Stimulated activated CD4-positive, alpha-beta T cell treated with anti-CD3 and anti-CD28 coated beads, Interleukin-15, amount 100 ng/mL, for 24 hours (primary cell): ENCODE measurements at regions not wholly inside any gene's neighbourhood (a gene's known extent, or its start where the extent isn't known, plus 50 kb on each side); places are given as distances from the start of the nearest gene placed in this dataset.

Experiments used
- DNase-seq: peaks from one replicate; pipeline ENCODE4 v3.0.0-alpha.2; 2020

- no peak for DNase-seq
These were observed 276.7 kb upstream of the LRIG3 start for GRCh38 chr12:59196989-59197388.

GRCh38 chr12:59194794-59195193 is 274.5 kb upstream of the LRIG3 start:
- DNase-seq, result no peak

- DNase-seq, result no peak
These were observed 273.3 kb upstream of the LRIG3 start for GRCh38 chr12:59193476-59194050.

- DNase-seq, result no peak
These were observed 271.1 kb upstream of the LRIG3 start for GRCh38 chr12:59191372-59191771.

- DNase-seq, result no peak
These were observed 266.1 kb upstream of the LRIG3 start for GRCh38 chr12:59186451-59186850.

GRCh38 chr12:59185295-59185694 is 265.0 kb upstream of the LRIG3 start:
- no peak for DNase-seq

- DNase-seq, result no peak
These were observed 262.6 kb upstream of the LRIG3 start for GRCh38 chr12:59182658-59183455.

GRCh38 chr12:59182191-59182590 is 261.9 kb upstream of the LRIG3 start:
- peak; percentile 63 for DNase-seq

GRCh38 chr12:59181196-59181777 is 261.0 kb upstream of the LRIG3 start:
- DNase-seq, result no peak

- DNase-seq, result no peak
These were observed 258.9 kb upstream of the LRIG3 start for GRCh38 chr12:59179231-59179630.

- DNase-seq, result no peak
These were observed 253.4 kb upstream of the LRIG3 start for GRCh38 chr12:59173695-59174094.

GRCh38 chr12:59168647-59169046 is 248.3 kb upstream of the LRIG3 start:
- DNase-seq, result no peak

- DNase-seq, result no peak
These were observed 246.2 kb upstream of the LRIG3 start for GRCh38 chr12:59166457-59166856.

GRCh38 chr12:59164991-59165718 is 244.9 kb upstream of the LRIG3 start:
- DNase-seq, result no peak

GRCh38 chr12:59164226-59164625 is 243.9 kb upstream of the LRIG3 start:
- no peak for DNase-seq

GRCh38 chr12:59158681-59159080 is 238.4 kb upstream of the LRIG3 start:
- DNase-seq, result no peak

- no peak for DNase-seq
These were observed 237.8 kb upstream of the LRIG3 start for GRCh38 chr12:59158066-59158465.

GRCh38 chr12:59155448-59155847 is 235.1 kb upstream of the LRIG3 start:
- DNase-seq, result no peak

GRCh38 chr12:59151243-59151642 is 230.9 kb upstream of the LRIG3 start:
- no peak for DNase-seq

- DNase-seq, result no peak
These were observed 229.8 kb upstream of the LRIG3 start for GRCh38 chr12:59149995-59150642.

- DNase-seq, result no peak
These were observed 227.5 kb upstream of the LRIG3 start for GRCh38 chr12:59147791-59148190.

- no peak for DNase-seq
These were observed 222.0 kb upstream of the LRIG3 start for GRCh38 chr12:59142183-59142790.

- DNase-seq, result no peak
These were observed 214.4 kb upstream of the LRIG3 start for GRCh38 chr12:59134750-59135149.
